ENCODE measurements at regions not wholly inside any gene's neighbourhood (a gene's known extent, or its start where the extent isn't known, plus 50 kb on each side); places are given as distances from the start of the nearest gene placed in this dataset.

DNA sequence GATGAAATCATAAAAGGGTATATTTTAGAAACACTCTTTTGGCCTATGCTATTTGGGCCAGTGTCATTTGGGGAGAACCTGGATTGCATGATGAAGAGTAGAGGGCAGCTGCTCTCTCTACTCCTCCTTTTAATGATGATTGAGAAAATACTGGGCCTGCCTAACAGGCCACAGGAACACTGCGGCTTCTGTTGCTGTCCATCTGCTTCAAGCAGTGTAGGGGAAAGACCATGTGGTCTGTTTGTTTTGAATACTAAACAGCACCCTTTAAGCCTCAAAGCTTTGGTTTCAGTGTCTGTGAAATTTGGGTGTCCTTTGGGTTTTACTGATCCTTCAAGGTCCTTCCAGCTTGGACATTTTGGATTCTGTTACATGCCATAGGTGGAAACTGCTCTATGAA, 78.0 kb downstream of the TTC6 start:
- Histone ChIP-seq H3K4me3 (replicated peaks in 1 of 3; ENCODE audit: insufficient read depth in 1 of 3, low read depth in 1 of 3, low read length in 3 of 3) (no peak overlapping the region), H2AFZ (ENCODE audit: low read depth, low read length) (no peak overlapping the region), H3K27ac (ENCODE audit: insufficient read depth, low read depth, low read length) (no peak overlapping the region), H3K9me1 (replicated peaks; ENCODE audit: control insufficient read depth, extremely low read depth, insufficient read depth, low read length) (no peaks in the 10 kb centered on the region), H3K9me3 (replicated peaks; ENCODE audit: control insufficient read depth, insufficient read depth, low read length) (no peaks in the 10 kb centered on the region), H3K27me3 (ENCODE audit: control insufficient read depth in 2 of 2, insufficient read depth in 2 of 2, low read length in 2 of 2) (peaks cover 3 to 19% of the 10 kb centered on the region in 2 experiments), H3K4me2 (ENCODE audit: insufficient read depth, low read length) (no peak overlapping the region), H3K4me1 (ENCODE audit: control insufficient read depth, extremely low read depth, insufficient read depth, low read length) (no peaks in the 10 kb centered on the region), H3K79me2 (ENCODE audit: control insufficient read depth, insufficient read depth, low read length) (no peaks in the 10 kb centered on the region), H4K20me1 (replicated peaks; ENCODE audit: control insufficient read depth, extremely low read depth, insufficient read depth, low read length) (no peaks in the 10 kb centered on the region), H3K36me3 (ENCODE audit: control insufficient read depth in 2 of 2, extremely low read depth in 1 of 2, insufficient read depth in 2 of 2, low read length in 2 of 2) (no peaks in the 10 kb centered on the region), H3K9ac (replicated peaks; ENCODE audit: extremely low read depth, insufficient read depth, low read length) (no peak overlapping the region)
- DNase-seq (ENCODE audit: low read depth, low spot score) (no peak), FAIRE-seq (no peak)
- ChIA-PET POLR2A (no interaction called here), CTCF (no interaction called here)
- dilution Hi-C loops (cut with MboI; ENCODE audit: extremely low pct_ligation_motif_present, low sequenced_read_pairs) (no loop called here), intact Hi-C loops (cut with micrococcal nuclease) (no loop called here)
- BruUV-seq (replicated peaks), result no TSS peak
- no peak for TF ChIP-seq POLR2AphosphoS5 (IDR thresholded peaks at IDR 0.05; ENCODE audit: insufficient read depth, low read depth, low read length)
- TF ChIP-seq POLR2A (IDR thresholded peaks at IDR 0.05; ENCODE audit: low read depth, low read length), result no peak
- TF ChIP-seq GATA2 (IDR thresholded peaks at IDR 0.05; ENCODE audit: insufficient read depth, insufficient read length, low read depth, low read length), result no peak
- TF ChIP-seq, protein P1, sequence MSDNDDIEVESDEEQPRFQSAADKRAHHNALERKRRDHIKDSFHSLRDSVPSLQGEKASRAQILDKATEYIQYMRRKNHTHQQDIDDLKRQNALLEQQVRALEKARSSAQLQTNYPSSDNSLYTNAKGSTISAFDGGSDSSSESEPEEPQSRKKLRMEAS (IDR thresholded peaks at IDR 0.05; ENCODE audit: insufficient read depth, insufficient read length), result no peak
- no peak for TF ChIP-seq MYC (IDR thresholded peaks at IDR 0.05; ENCODE audit: low read depth, low read length)
- TF ChIP-seq, protein P2, sequence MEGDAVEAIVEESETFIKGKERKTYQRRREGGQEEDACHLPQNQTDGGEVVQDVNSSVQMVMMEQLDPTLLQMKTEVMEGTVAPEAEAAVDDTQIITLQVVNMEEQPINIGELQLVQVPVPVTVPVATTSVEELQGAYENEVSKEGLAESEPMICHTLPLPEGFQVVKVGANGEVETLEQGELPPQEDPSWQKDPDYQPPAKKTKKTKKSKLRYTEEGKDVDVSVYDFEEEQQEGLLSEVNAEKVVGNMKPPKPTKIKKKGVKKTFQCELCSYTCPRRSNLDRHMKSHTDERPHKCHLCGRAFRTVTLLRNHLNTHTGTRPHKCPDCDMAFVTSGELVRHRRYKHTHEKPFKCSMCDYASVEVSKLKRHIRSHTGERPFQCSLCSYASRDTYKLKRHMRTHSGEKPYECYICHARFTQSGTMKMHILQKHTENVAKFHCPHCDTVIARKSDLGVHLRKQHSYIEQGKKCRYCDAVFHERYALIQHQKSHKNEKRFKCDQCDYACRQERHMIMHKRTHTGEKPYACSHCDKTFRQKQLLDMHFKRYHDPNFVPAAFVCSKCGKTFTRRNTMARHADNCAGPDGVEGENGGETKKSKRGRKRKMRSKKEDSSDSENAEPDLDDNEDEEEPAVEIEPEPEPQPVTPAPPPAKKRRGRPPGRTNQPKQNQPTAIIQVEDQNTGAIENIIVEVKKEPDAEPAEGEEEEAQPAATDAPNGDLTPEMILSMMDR (IDR thresholded peaks at IDR 0.05; ENCODE audit: extremely low read depth in 1 of 2, insufficient read depth in 1 of 2, low read depth in 1 of 2, low read length in 2 of 2), result no peak

DNA sequence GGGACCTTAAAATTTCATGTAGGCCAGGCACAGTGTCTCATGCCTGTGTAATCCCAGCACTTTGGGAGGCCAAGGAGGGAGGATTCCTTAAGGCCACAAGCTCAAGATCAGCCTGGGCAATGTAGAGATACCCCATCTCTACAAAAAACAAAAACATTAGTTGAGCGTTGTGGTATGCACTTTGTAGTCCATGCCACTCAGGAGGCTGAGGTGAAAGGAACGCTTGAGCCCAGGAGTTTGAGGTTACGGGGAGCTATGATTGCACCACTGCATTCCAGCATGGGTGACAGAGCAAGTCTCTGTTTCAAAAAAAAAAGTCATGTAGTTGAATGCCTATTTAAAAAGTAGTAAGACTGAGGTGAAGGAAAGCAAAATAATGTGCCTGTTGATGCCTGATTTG, 83.5 kb downstream of the TTC6 start:
- CTCF ChIA-PET, result interaction anchor here (1.1 kb wide), 1 partner anchor 13 kb away, joined by 3 read pairs; no protein-coding TSS in a partner anchor
- Histone ChIP-seq H3K4me1 (ENCODE audit: control insufficient read depth, extremely low read depth, insufficient read depth, low read length) (no peaks in the 10 kb centered on the region), H3K4me3 (replicated peaks in 1 of 3; ENCODE audit: insufficient read depth in 1 of 3, low read depth in 1 of 3, low read length in 3 of 3) (no peak overlapping the region), H4K20me1 (replicated peaks; ENCODE audit: control insufficient read depth, extremely low read depth, insufficient read depth, low read length) (no peaks in the 10 kb centered on the region), H3K9me1 (replicated peaks; ENCODE audit: control insufficient read depth, extremely low read depth, insufficient read depth, low read length) (no peaks in the 10 kb centered on the region), H3K4me2 (ENCODE audit: insufficient read depth, low read length) (no peak overlapping the region), H3K79me2 (ENCODE audit: control insufficient read depth, insufficient read depth, low read length) (no peaks in the 10 kb centered on the region), H3K27me3 (ENCODE audit: control insufficient read depth in 2 of 2, insufficient read depth in 2 of 2, low read length in 2 of 2) (peaks cover 3 to 8% of the 10 kb centered on the region in 2 experiments), H3K9me3 (replicated peaks; ENCODE audit: control insufficient read depth, insufficient read depth, low read length) (no peaks in the 10 kb centered on the region), H3K36me3 (ENCODE audit: control insufficient read depth in 2 of 2, extremely low read depth in 1 of 2, insufficient read depth in 2 of 2, low read length in 2 of 2) (no peaks in the 10 kb centered on the region), H2AFZ (ENCODE audit: low read depth, low read length) (no peak overlapping the region), H3K27ac (ENCODE audit: insufficient read depth, low read depth, low read length) (no peak overlapping the region), H3K9ac (replicated peaks; ENCODE audit: extremely low read depth, insufficient read depth, low read length) (no peak overlapping the region)
- FAIRE-seq (no peak), DNase-seq (ENCODE audit: low read depth, low spot score) (no peak)
- dilution Hi-C loops (cut with MboI; ENCODE audit: extremely low pct_ligation_motif_present, low sequenced_read_pairs) (no loop called here), intact Hi-C loops (cut with micrococcal nuclease) (no loop called here)
- TF ChIP-seq JUN (IDR thresholded peaks at IDR 0.05; ENCODE audit: borderline replicate concordance, insufficient read depth, insufficient read length, low read depth) (no peak), FOS (IDR thresholded peaks at IDR 0.05; ENCODE audit: borderline replicate concordance, insufficient read depth, low read length) (no peak), POLR2A (IDR thresholded peaks at IDR 0.05; ENCODE audit: low read depth, low read length) (no peak), EZH2 (IDR thresholded peaks at IDR 0.05; ENCODE audit: borderline replicate concordance, low read depth, low read length, severe bottlenecking) (no peak), MYC (IDR thresholded peaks at IDR 0.05; ENCODE audit: low read depth, low read length) (no peak), GATA2 (IDR thresholded peaks at IDR 0.05; ENCODE audit: insufficient read depth, insufficient read length, low read depth, low read length) (no peak), POLR2AphosphoS5 (IDR thresholded peaks at IDR 0.05; ENCODE audit: insufficient read depth, low read depth, low read length) (no peak)
- TF ChIP-seq, protein P1 (IDR thresholded peaks at IDR 0.05; ENCODE audit: insufficient read depth, insufficient read length), result no peak
- TF ChIP-seq, protein P2 (IDR thresholded peaks at IDR 0.05; ENCODE audit: extremely low read depth in 1 of 2, insufficient read depth in 1 of 2, low read depth in 1 of 2, low read length in 2 of 2), result no peak
- POLR2A ChIA-PET, result no interaction called here
- no TSS peak for BruUV-seq (replicated peaks)
